Spleen (tissue), 11 donors: ENCODE measurements at regions not wholly inside any gene's neighbourhood (a gene's known extent, or its start where the extent isn't known, plus 50 kb on each side); places are given as distances from the start of the nearest gene placed in this dataset.

Source experiments
- DNase-seq: peaks from one replicate; pipeline ENCODE4 v3.0.0-alpha.2; 2020
- H3K27ac ChIP-seq, 8 donors: fragments of 200-600 bp; sonication (generic) in 7 of 8; 1 replicate in 4 of 8; 2 replicates in 4 of 8; pipeline versions ENCODE4 v1.5.0 to v1.8.0; 2016 to 2021; ENCODE audit warnings: inconsistent platforms in 4 of 8, mild to moderate bottlenecking in 4 of 8, moderate library complexity in 1 of 8
- H3K27me3 ChIP-seq, 7 donors: fragments of 200-600 bp; sonication (generic) in 6 of 7; replicated peaks in 1 of 7; 1 replicate in 4 of 7; 2 replicates in 3 of 7; pipeline versions ENCODE4 v1.5.0 to v1.8.0; 2016 to 2021; ENCODE audit warnings: inconsistent platforms in 3 of 7, mild to moderate bottlenecking in 1 of 7
- H3K36me3 ChIP-seq, 6 donors: fragments of 200-600 bp; sonication (generic) in 5 of 6; 1 replicate in 4 of 6; 2 replicates in 2 of 6; pipeline versions ENCODE4 v1.5.0 to v1.8.0; 2016 to 2021; ENCODE audit warnings: inconsistent platforms in 2 of 6
- H3K4me1 ChIP-seq, 6 donors: fragments of 200-600 bp; sonication (generic) in 5 of 6; 1 replicate in 3 of 6; 2 replicates in 3 of 6; pipeline versions ENCODE4 v1.5.0 to v1.8.0; 2016 to 2021; ENCODE audit warnings: inconsistent platforms in 3 of 6
- H3K4me3 ChIP-seq, 8 donors: fragments of 200-600 bp; sonication (generic) in 7 of 8; 1 replicate in 4 of 8; 2 replicates in 4 of 8; pipeline versions ENCODE4 v1.5.0 to v1.8.0; 2016 to 2021; ENCODE audit warnings: inconsistent platforms in 4 of 8, mild to moderate bottlenecking in 4 of 8, moderate library complexity in 2 of 8
- H3K9me3 ChIP-seq, 8 donors: fragments of 200-600 bp; sonication (generic) in 7 of 8; 1 replicate in 4 of 8; 2 replicates in 4 of 8; pipeline versions ENCODE4 v1.5.0 to v1.8.0; 2016 to 2021; ENCODE audit warnings: inconsistent platforms in 4 of 8
- POLR2A ChIP-seq, 3 donors: fragments of 450-650 bp; IDR thresholded peaks; one replicate each; pipeline ENCODE4 v1.5.1; 2017; ENCODE audit warnings: antibody characterized with exemption in 3 of 3, mild to moderate bottlenecking in 1 of 3
- POLR2AphosphoS5 ChIP-seq, 3 donors: sonication (generic); formaldehyde crosslinking; IDR thresholded peaks; one replicate each; pipeline ENCODE4 v1.5.1; 2017; ENCODE audit warnings: antibody characterized with exemption in 3 of 3
- WGBS, 5 donors: extraction: QIAGEN DNeasy Blood & Tissue Kit in 3 of 5; methylation state at CpG; one replicate each; pipeline versions ENCODE4 v1.1.5 to v1.1.7; 2013 to 2018; 5-methylcytosine and 5-hydroxymethylcytosine counted together
- intact Hi-C: fragments of 100-400 bp; cut with DNase I; formaldehyde crosslinking; loops from one replicate; pipeline ENCODE4 v1.15.0; 2023; ENCODE audit warnings: low total_unique reads
- TF ChIP-seq, protein P1 (sequence below), 11 experiments: fragments of 200-600 bp in 7 of 11; fragments of 450-650 bp in 4 of 11; sonication (generic) in 4 of 11; IDR thresholded peaks in 8 of 11; conservative IDR thresholded peaks in 3 of 11; 1 replicate in 7 of 11; 2 replicates in 4 of 11; pipeline versions ENCODE4 v1.4.0 to v1.8.0; 2016 to 2021; ENCODE audit warnings: antibody characterized with exemption in 11 of 11, inconsistent platforms in 4 of 11, mild to moderate bottlenecking in 1 of 11
- donor health status: healthy with polysubstance abuse.
- donor health status: DM: no; HTN: no; CAD: no; lungs with moderate emphysema.
- donor health status: DM: no; HTN: no; CAD: no.
- donor health status: Bipolar disorder and iron deficiency.
- donor health status: healthy.
- donor health status: DM: no; HTN: no; CAD: no.
- donor health status: DM: yes; HTN: yes; CAD: no.

DNA sequence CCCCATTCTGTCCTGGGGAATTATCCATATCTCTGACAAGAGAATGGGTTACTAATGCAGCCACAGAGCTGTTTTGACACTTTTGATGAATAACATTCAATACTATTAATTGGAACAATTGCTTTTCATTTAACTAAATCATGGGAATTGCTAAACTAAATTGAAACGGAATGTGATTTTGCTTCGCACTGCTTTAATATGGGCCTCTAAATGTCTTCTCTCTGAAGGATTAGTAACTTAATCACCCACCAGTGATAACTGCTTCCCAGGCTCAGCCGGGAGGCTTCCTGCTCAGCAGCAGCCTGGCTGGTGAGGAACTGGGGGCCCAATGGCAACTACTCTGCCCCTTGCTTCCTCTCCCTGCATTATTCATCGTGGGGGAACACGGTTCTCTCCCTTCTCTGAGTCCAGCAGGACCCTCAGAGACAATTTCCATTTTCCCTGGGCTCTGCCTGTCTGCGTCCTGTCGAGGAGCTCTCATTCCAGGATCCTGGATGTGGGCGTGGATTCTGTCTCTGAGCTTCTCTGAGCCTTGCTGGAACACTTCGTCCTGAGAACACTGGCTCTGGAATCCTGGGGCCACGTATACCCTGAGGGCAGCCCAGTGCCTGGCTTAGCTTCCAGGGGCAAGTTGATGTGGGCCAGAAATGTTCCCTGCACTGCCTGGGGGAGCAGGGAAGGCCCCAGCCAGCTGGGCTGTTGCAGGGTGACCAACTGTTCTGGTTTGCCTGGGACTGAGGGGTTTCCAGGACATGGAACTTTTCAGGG is 308.9 kb downstream of the DHX35 start:
- no peak overlapping the region for H3K27ac ChIP-seq

DNA sequence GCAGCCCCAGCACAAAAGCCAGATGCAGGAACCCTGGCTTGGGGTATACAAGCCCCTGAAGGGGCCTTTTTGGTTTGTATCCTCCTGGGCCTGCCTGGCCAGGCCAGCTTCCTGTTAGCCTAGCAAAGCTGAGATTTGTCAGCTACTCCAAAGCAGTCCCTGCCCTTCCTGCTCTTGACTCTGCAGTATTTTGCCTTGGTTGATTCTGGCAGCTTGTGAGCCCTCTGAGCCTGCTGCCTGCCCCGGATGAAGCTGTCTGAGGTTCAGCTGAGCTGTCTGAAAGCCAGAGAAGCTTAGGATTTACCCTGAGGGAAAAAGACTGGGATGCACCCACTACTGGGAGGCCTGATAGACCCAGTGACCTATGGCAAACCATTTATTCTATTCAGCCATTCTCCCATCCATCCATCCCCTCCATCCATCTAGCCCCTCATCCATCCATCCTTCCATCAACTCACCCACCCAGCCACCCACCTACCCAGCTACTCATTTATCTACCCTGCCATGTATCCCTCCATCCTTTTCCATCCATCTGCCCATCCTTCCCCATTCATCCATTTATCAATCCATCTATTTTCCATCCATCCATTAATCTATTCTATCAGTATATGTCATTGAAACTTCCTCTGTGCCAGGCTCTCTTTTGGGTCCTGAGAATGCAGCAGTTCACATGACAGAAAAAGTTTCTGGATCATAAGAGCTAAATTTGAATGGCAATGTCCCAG is 307.5 kb downstream of the DHX35 start:
- intact Hi-C loops, result loop anchor here (5.0 kb wide), 2 partner anchors 603 to 1693 kb away; no protein-coding TSS in a partner anchor
- TF ChIP-seq, protein P1, sequence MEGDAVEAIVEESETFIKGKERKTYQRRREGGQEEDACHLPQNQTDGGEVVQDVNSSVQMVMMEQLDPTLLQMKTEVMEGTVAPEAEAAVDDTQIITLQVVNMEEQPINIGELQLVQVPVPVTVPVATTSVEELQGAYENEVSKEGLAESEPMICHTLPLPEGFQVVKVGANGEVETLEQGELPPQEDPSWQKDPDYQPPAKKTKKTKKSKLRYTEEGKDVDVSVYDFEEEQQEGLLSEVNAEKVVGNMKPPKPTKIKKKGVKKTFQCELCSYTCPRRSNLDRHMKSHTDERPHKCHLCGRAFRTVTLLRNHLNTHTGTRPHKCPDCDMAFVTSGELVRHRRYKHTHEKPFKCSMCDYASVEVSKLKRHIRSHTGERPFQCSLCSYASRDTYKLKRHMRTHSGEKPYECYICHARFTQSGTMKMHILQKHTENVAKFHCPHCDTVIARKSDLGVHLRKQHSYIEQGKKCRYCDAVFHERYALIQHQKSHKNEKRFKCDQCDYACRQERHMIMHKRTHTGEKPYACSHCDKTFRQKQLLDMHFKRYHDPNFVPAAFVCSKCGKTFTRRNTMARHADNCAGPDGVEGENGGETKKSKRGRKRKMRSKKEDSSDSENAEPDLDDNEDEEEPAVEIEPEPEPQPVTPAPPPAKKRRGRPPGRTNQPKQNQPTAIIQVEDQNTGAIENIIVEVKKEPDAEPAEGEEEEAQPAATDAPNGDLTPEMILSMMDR (IDR thresholded peaks at IDR 0.05 in 8 of 11, conservative IDR thresholded peaks at IDR 0.05 in 3 of 11), result no peak
- no peak for TF ChIP-seq POLR2AphosphoS5 (IDR thresholded peaks at IDR 0.05)
- no peak for TF ChIP-seq POLR2A (IDR thresholded peaks at IDR 0.05)
- 36 to 80% (median 57%) methylated on average over 1 of the region's 1 CpG for WGBS, 5 donors
- no peak overlapping the region for H3K4me3 ChIP-seq
- no peak for DNase-seq
- no peak overlapping the region for H3K27ac ChIP-seq
- no peaks in the 10 kb centered on the region for H3K36me3 ChIP-seq
- peaks cover 0 to 11% (median 0%) of the 10 kb centered on the region in 6 donors for H3K4me1 ChIP-seq
- no peaks in the 10 kb centered on the region for H3K9me3 ChIP-seq
- no peaks in the 10 kb centered on the region for H3K27me3 ChIP-seq

More for the DNA sequence above, 308.9 kb downstream of the DHX35 start:
- H3K36me3 ChIP-seq, result no peaks in the 10 kb centered on the region
- intact Hi-C loops, result loop anchor here (5.0 kb wide), 2 partner anchors 601 to 1691 kb away; no protein-coding TSS in a partner anchor
- H3K9me3 ChIP-seq, result peaks cover 0 to 4% (median 1%) of the 10 kb centered on the region in 8 donors
- H3K4me3 ChIP-seq, result no peak overlapping the region
- TF ChIP-seq, protein P1 (IDR thresholded peaks at IDR 0.05 in 8 of 11, conservative IDR thresholded peaks at IDR 0.05 in 3 of 11), result no peak
- no peak for TF ChIP-seq POLR2A (IDR thresholded peaks at IDR 0.05)
- no peak for TF ChIP-seq POLR2AphosphoS5 (IDR thresholded peaks at IDR 0.05)
- no peaks in the 10 kb centered on the region for H3K27me3 ChIP-seq
- DNase-seq, result no peak
- H3K4me1 ChIP-seq, result peaks cover 0 to 11% (median 0%) of the 10 kb centered on the region in 6 donors
- WGBS, 5 donors, result 45 to 65% (median 62%) methylated on average over 9 to 10 of the region's 10 CpGs

DNA sequence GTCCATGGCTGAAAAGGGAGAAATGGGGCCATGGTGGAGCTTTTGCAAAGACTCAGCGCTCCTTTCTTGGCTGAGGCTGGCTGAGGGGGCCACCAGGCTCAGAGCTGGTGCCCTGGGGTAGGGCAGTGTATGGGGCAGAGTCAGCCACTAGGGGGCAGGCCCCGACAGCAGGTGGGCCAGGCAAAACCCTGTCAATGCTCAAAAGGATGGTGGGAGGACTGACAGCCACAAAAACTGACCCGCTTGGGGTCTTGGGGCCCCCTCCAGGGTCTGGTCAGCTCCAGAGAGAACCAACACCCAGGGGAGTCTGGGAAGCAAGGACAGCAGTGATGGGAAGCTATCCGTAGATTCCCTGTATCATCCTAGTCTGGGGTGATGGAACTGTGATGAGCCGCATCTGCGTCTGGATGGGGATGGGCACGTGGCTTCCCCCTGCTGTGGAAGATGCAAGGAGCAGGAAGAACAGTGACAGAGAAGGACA is 306.9 kb downstream of the DHX35 start:
- TF ChIP-seq, protein P1 (IDR thresholded peaks at IDR 0.05 in 8 of 11, conservative IDR thresholded peaks at IDR 0.05 in 3 of 11), result peak; percentile 44 to 87 (median 76)
- TF ChIP-seq POLR2AphosphoS5 (IDR thresholded peaks at IDR 0.05) (no peak), POLR2A (IDR thresholded peaks at IDR 0.05) (no peak)
- H3K36me3 ChIP-seq, result no peaks in the 10 kb centered on the region
- no peak overlapping the region for H3K27ac ChIP-seq
- no peaks in the 10 kb centered on the region for H3K9me3 ChIP-seq
- intact Hi-C loops, result no loop called here
- 36 to 52% (median 47%) methylated on average over 7 of the region's 7 CpGs for WGBS, 5 donors
- H3K4me1 ChIP-seq, result peaks cover 0 to 11% (median 0%) of the 10 kb centered on the region in 6 donors
- no peak overlapping the region for H3K4me3 ChIP-seq
- peak; percentile 84 for DNase-seq
- no peaks in the 10 kb centered on the region for H3K27me3 ChIP-seq
